ENCODE measurements at regions not wholly inside any gene's neighbourhood (a gene's known extent, or its start where the extent isn't known, plus 50 kb on each side); places are given as distances from the start of the nearest gene placed in this dataset.

DNA sequence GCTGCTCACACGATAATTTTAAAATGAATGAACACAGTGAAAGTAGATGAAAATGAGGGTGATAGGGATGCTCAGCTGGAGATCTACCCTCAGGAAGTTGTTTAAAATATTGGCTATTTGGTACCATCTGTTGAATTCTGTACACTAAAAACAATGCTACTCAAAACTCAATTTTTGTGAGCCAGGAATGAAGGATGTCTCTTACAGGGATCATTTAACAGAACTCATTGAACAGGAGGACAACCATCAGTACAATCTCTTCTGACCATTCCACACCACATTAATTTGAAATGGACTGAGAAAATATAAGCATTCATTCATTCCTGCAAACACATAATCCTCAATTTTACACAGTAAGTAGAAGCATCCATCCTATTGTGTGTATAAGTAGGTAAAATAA, 1355.1 kb upstream of the CRIM1 start:
- TF ChIP-seq, protein P1, sequence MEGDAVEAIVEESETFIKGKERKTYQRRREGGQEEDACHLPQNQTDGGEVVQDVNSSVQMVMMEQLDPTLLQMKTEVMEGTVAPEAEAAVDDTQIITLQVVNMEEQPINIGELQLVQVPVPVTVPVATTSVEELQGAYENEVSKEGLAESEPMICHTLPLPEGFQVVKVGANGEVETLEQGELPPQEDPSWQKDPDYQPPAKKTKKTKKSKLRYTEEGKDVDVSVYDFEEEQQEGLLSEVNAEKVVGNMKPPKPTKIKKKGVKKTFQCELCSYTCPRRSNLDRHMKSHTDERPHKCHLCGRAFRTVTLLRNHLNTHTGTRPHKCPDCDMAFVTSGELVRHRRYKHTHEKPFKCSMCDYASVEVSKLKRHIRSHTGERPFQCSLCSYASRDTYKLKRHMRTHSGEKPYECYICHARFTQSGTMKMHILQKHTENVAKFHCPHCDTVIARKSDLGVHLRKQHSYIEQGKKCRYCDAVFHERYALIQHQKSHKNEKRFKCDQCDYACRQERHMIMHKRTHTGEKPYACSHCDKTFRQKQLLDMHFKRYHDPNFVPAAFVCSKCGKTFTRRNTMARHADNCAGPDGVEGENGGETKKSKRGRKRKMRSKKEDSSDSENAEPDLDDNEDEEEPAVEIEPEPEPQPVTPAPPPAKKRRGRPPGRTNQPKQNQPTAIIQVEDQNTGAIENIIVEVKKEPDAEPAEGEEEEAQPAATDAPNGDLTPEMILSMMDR (IDR thresholded peaks at IDR 0.05), result no peak
- TF ChIP-seq EP300 (IDR thresholded peaks at IDR 0.05), result no peak

All from tibial nerve (tissue), 4 donors.